Liver (tissue), 3 donors: ENCODE measurements at regions not wholly inside any gene's neighbourhood (a gene's known extent, or its start where the extent isn't known, plus 50 kb on each side); places are given as distances from the start of the nearest gene placed in this dataset.

Experiments
- ATF3 ChIP-seq: IDR thresholded peaks from 2 replicates; pipeline ENCODE4 v1.6.1; 2016; ENCODE audit warnings: antibody characterized with exemption
- CTCF ChIP-seq: fragments of 150-350 bp; IDR thresholded peaks from 2 replicates; pipeline ENCODE4 v1.5.1; 2017; ENCODE audit warnings: improper control_type of control experiment, low read depth, low read length; ENCODE audit not compliant: missing input control
- GABPA ChIP-seq, 2 donors: IDR thresholded peaks in 1 of 2; conservative IDR thresholded peaks in 1 of 2; 2 replicates each; pipeline ENCODE4 v1.6.1; 2016; ENCODE audit warnings: antibody characterized with exemption in 2 of 2, mild to moderate bottlenecking in 1 of 2, moderate library complexity in 1 of 2
- JUND ChIP-seq, 2 donors: IDR thresholded peaks; 2 replicates each; pipeline ENCODE4 v1.6.1; 2016; ENCODE audit warnings: antibody characterized with exemption in 2 of 2
- MAX ChIP-seq: IDR thresholded peaks from 2 replicates; pipeline ENCODE4 v1.6.1; 2016; ENCODE audit warnings: antibody characterized with exemption
- NR2F2 ChIP-seq: IDR thresholded peaks from 2 replicates; pipeline ENCODE4 v1.6.1; 2016; ENCODE audit warnings: antibody characterized with exemption
- RAD21 ChIP-seq, 2 donors: IDR thresholded peaks; 2 replicates each; pipeline ENCODE4 v1.6.1; 2016; ENCODE audit warnings: antibody characterized with exemption in 2 of 2, mild to moderate bottlenecking in 2 of 2
- REST ChIP-seq: IDR thresholded peaks from 2 replicates; pipeline ENCODE4 v1.6.1; 2016; ENCODE audit warnings: antibody characterized with exemption, mild to moderate bottlenecking
- RXRA ChIP-seq, 2 donors: IDR thresholded peaks; 2 replicates each; pipeline ENCODE4 v1.6.1; 2017 to 2018; ENCODE audit warnings: antibody characterized with exemption in 2 of 2, mild to moderate bottlenecking in 1 of 2
- SP1 ChIP-seq: IDR thresholded peaks from 2 replicates; pipeline ENCODE4 v1.6.1; 2018; ENCODE audit warnings: antibody characterized with exemption, mild to moderate bottlenecking
- TAF1 ChIP-seq: conservative IDR thresholded peaks from 2 replicates; pipeline ENCODE4 v1.6.1; 2016; ENCODE audit warnings: antibody characterized with exemption, mild to moderate bottlenecking
- YY1 ChIP-seq: IDR thresholded peaks from 2 replicates; pipeline ENCODE4 v1.6.1; 2016; ENCODE audit warnings: antibody characterized with exemption, mild to moderate bottlenecking
- ZBTB33 ChIP-seq: IDR thresholded peaks from 2 replicates; pipeline ENCODE4 v1.6.1; 2016; ENCODE audit warnings: antibody characterized with exemption
- donor health status: healthy.
- donor health status: healthy.

- no peak for TF ChIP-seq CTCF
- no peak for TF ChIP-seq RAD21 (IDR thresholded peaks at IDR 0.05)
- TF ChIP-seq GABPA (IDR thresholded peaks at IDR 0.05 in 1 of 2, conservative IDR thresholded peaks at IDR 0.05 in 1 of 2), result no peak
- TF ChIP-seq SP1, result no peak
- no peak for TF ChIP-seq YY1
- no peak for TF ChIP-seq RXRA (IDR thresholded peaks at IDR 0.05)
- TF ChIP-seq TAF1, result no peak
- no peak for TF ChIP-seq REST
- no peak for TF ChIP-seq MAX
- no peak for TF ChIP-seq ZBTB33
- no peak for TF ChIP-seq ATF3
- TF ChIP-seq JUND (IDR thresholded peaks at IDR 0.05), result no peak
- no peak for TF ChIP-seq NR2F2
Measured at GRCh38 chr5:171721464-171721863, 64.2 kb upstream of the SMIM23 start.
